Nephron (organoid): ENCODE measurements at regions not wholly inside any gene's neighbourhood (a gene's known extent, or its start where the extent isn't known, plus 50 kb on each side); places are given as distances from the start of the nearest gene placed in this dataset.

Experiments
- H3K27ac Mint-ChIP-seq, 3 experiments: 2 replicates each; pipeline ENCODE4 v1.8.0; 2020; ENCODE audit warnings: mixed read lengths in 3 of 3, mild to moderate bottlenecking in 2 of 3, moderate library complexity in 1 of 3
- H3K27me3 Mint-ChIP-seq: 2 replicates; pipeline ENCODE4 v1.8.0; 2021; ENCODE audit warnings: low read depth, mild to moderate bottlenecking, moderate library complexity, mixed read lengths
- H3K36me3 Mint-ChIP-seq: 2 replicates; pipeline ENCODE4 v1.8.0; 2020; ENCODE audit warnings: low read depth, mixed read lengths
- H3K4me1 Mint-ChIP-seq: 2 replicates; pipeline ENCODE4 v1.8.0; 2020; ENCODE audit warnings: mixed read lengths
- H3K4me3 Mint-ChIP-seq, 3 experiments: 2 replicates each; pipeline ENCODE4 v1.8.0; 2020; ENCODE audit warnings: mild to moderate bottlenecking in 3 of 3, mixed read lengths in 3 of 3, moderate library complexity in 2 of 3
- H3K9me3 Mint-ChIP-seq: 2 replicates; pipeline ENCODE4 v1.8.0; 2020; ENCODE audit warnings: mixed read lengths
- TF ChIP-seq, protein P1 (sequence below), 3 experiments: fragments of 200-600 bp; sonication (generic); IDR thresholded peaks; one replicate each; pipeline ENCODE4 v1.5.0; 2021; ENCODE audit warnings: antibody characterized with exemption in 3 of 3; ENCODE audit not compliant: unreplicated experiment in 3 of 3

DNA sequence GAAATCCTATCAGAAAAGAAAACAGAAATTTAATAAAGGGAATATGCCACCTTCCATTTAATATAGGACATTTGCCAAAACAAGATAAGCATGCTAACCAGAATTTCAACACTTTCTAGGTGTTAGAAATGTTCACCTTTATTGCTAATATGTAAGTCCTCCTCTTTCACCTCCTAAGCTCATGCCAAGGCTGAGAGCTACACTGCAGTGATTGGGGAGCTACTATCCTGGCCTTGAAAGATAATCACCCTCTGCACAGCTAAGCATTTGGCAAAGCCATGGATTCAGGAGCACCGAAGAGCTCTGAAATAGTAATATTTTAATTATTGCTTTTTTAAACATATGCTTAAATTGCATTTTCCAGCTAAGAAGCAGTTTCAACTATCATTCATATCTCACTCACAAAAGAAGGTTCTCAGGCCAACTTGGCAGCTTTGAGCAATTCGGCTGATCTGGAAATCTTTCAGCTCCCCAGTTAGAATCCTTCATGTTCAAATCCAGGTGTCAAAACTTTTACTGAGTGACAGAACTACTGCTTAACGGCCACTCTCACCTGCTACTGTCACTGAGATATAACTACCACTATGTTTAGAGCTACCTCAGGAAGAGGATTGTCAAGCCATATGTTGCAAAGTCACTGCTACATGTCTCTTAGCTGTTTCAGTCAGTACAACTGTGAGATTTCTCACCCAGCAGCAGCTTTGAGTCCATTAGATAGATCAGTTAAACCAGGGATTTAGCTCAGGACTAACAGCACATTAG, 302.0 kb downstream of the NFIB start:
- no peaks in the 10 kb centered on the region for H3K27me3 Mint-ChIP-seq
- TF ChIP-seq, protein P1, sequence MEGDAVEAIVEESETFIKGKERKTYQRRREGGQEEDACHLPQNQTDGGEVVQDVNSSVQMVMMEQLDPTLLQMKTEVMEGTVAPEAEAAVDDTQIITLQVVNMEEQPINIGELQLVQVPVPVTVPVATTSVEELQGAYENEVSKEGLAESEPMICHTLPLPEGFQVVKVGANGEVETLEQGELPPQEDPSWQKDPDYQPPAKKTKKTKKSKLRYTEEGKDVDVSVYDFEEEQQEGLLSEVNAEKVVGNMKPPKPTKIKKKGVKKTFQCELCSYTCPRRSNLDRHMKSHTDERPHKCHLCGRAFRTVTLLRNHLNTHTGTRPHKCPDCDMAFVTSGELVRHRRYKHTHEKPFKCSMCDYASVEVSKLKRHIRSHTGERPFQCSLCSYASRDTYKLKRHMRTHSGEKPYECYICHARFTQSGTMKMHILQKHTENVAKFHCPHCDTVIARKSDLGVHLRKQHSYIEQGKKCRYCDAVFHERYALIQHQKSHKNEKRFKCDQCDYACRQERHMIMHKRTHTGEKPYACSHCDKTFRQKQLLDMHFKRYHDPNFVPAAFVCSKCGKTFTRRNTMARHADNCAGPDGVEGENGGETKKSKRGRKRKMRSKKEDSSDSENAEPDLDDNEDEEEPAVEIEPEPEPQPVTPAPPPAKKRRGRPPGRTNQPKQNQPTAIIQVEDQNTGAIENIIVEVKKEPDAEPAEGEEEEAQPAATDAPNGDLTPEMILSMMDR (IDR thresholded peaks at IDR 0.05; ENCODE audit: unreplicated experiment in 3 of 3): no peak
- no peak overlapping the region for H3K4me3 Mint-ChIP-seq
- H3K36me3 Mint-ChIP-seq: no peaks in the 10 kb centered on the region
- no peaks in the 10 kb centered on the region for H3K4me1 Mint-ChIP-seq
- H3K9me3 Mint-ChIP-seq: no peaks in the 10 kb centered on the region
- H3K27ac Mint-ChIP-seq: no peak overlapping the region

DNA sequence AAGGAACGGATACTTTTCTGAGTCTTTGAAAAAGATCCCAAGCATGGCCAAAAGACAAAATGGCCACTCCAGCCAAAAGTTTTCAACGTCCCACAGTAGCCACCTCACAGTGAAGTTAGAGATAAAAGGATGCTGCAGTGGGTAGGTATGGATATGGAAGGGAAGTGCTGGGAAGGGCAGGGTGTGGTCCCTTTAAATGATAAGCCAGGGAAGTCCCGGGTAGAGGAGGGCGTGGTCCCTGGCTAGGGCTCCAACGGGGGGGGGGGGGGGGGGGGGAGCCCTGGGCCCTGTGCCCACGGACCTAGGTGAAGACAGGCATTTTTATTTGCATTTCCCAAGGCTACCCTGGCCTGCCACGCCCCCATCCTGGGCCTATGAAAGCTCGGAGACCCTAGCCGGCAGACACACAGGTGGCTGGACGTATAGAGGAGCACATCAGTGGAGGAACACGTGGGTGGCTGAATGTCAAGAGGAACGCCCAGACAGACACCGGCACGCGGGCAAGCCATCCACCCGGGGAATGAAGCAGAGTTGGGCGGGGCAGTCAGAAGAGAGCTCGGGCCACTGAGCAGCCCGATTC, 306.7 kb downstream of the NFIB start:
- H3K36me3 Mint-ChIP-seq: no peaks in the 10 kb centered on the region
- no peaks in the 10 kb centered on the region for H3K27me3 Mint-ChIP-seq
- TF ChIP-seq, protein P1 (IDR thresholded peaks at IDR 0.05; ENCODE audit: unreplicated experiment in 3 of 3): no peak
- H3K4me3 Mint-ChIP-seq: no peak overlapping the region
- peaks cover 8% of the 10 kb centered on the region for H3K9me3 Mint-ChIP-seq
- H3K27ac Mint-ChIP-seq: no peak overlapping the region
- H3K4me1 Mint-ChIP-seq: no peaks in the 10 kb centered on the region

DNA sequence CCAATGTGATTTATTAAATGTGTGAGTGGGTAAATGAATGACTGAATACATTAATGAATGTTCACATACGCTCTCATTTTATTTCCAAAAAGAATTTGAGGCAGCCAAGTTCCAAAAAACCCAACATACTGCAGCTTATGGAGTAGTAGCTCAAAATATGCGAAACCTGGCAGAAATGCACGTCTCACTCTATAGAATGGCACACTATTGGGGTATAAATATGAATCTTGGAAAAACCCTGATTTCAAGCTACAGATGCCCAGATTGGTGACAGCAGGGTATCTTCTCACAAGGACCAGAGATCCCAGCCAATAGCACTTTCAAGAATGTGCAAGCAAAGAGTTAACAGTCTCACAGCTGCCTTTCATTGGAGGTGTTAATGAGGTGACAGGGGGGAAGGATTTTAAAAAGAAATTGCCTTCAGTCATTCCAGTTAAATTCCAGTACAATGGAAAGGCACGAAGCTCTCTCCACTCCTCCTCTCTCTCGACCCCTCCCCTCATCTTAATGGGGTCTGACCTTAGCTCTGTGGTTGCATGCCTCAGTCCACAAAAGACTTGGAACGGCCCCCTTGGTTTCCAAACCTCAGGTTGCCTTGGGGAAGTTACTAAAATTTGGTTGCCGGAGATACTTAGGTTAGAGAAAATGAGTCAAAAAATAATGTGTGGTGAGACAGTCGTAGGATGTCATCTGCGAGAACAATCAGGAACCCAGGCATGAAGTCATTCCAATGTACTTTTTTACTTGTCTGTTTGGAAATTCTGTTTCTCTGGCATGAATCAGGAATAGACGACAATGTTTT, 307.4 kb downstream of the NFIB start:
- no peaks in the 10 kb centered on the region for H3K4me1 Mint-ChIP-seq
- no peaks in the 10 kb centered on the region for H3K36me3 Mint-ChIP-seq
- TF ChIP-seq, protein P1 (IDR thresholded peaks at IDR 0.05; ENCODE audit: unreplicated experiment in 3 of 3): no peak
- no peak overlapping the region for H3K27ac Mint-ChIP-seq
- peaks cover 10% of the 10 kb centered on the region for H3K9me3 Mint-ChIP-seq
- no peak overlapping the region for H3K4me3 Mint-ChIP-seq
- no peaks in the 10 kb centered on the region for H3K27me3 Mint-ChIP-seq

DNA sequence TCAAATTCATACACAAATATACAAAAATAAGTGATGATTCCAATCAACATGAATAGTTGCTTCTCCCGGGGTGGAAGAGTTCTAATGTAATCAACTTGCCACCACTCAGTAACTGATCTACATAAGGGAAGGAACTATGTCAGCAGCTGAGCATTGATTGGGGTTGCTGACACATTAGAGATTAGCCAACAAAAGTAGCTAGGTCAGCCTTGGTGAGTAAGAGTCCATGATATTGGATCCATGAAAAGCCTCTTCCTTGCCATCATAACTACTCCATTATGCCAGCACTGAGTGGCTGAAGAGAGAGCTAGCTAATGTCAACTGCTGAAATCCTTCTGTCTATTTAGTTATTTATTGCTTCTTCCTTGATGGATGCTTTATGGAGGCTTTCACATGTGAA, 309.8 kb downstream of the NFIB start:
- TF ChIP-seq, protein P1 (IDR thresholded peaks at IDR 0.05; ENCODE audit: unreplicated experiment in 3 of 3): no peak
- peaks cover 13% of the 10 kb centered on the region for H3K9me3 Mint-ChIP-seq
- H3K27me3 Mint-ChIP-seq: no peaks in the 10 kb centered on the region
- H3K4me3 Mint-ChIP-seq: no peak overlapping the region
- no peaks in the 10 kb centered on the region for H3K36me3 Mint-ChIP-seq
- no peak overlapping the region for H3K27ac Mint-ChIP-seq
- no peaks in the 10 kb centered on the region for H3K4me1 Mint-ChIP-seq

DNA sequence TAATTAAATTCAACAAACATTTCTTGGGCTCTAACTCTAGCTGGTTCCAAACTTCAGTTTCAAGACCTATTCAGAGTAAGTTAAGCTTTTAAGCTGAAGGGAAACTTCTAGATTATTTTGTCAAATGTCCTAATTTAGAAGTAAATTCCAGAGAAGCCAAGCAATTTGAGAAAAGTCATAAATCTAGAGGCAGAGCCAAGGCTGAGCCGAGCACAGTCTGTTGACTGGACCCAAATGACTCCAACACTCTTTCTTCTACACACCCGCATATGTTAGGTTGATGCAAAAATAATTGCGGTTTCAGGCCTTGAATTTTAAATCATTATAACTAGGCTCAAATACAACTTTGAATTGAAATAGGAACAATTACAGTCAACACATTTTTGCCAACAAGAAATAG, 319.7 kb downstream of the NFIB start:
- H3K4me1 Mint-ChIP-seq: peaks cover 50% of the 10 kb centered on the region
- peaks cover 6% of the 10 kb centered on the region for H3K36me3 Mint-ChIP-seq
- TF ChIP-seq, protein P1 (IDR thresholded peaks at IDR 0.05; ENCODE audit: unreplicated experiment in 3 of 3): no peak
- peak overlapping the region; percentile 70 to 90 (median 83) for H3K27ac Mint-ChIP-seq
- peaks cover 30% of the 10 kb centered on the region for H3K9me3 Mint-ChIP-seq
- H3K4me3 Mint-ChIP-seq: no peak overlapping the region
- H3K27me3 Mint-ChIP-seq: no peaks in the 10 kb centered on the region
